HG02642 (cell line): ENCODE measurements at regions not wholly inside any gene's neighbourhood (a gene's known extent, or its start where the extent isn't known, plus 50 kb on each side); places are given as distances from the start of the nearest gene placed in this dataset.

Experiments
- ATAC-seq: cut with Tn5 transposase; IDR thresholded peaks from one replicate; pipeline ENCODE4 v1.9.1; 2021; ENCODE audit warnings: mild to moderate bottlenecking; ENCODE audit not compliant: unreplicated experiment, poor library complexity

DNA sequence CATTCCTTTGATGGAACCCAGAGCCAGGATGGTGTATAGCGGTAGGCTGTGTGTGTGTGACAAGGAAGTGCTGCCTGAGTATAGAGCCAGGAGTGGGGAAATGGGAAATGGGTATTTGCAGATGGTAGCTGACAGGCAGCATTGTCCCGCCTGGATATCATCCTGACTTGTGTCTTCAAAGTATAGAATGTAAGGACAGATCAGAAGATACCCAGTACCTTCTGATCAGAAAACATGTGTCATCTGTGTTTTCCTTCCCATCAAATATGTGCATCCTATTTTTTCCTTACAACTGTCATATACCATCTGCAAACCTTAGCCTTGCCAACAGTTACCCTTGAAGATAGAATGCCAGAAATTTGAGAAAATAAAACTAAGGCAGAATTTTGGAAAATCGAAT lies 146.2 kb upstream of the CBLB start:
- no peak for ATAC-seq

DNA sequence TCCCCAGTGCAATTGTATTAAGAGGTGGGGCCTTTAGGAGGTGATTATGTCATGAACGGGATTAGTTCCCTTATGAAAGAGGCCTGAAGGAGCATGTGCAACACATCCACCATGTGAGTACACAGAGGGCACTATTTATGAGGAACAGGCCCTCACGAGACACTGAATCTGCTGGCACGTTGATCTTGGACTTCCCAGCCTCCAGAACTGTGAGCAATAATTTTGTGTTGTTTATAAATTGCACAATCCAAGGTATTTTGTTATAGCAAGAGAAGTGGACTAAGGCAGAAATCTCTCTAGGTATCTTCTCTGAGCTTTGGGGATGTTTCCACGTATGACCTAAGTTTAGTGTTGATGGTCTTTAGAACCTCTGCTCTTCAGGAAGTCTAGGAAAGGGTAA lies 149.3 kb upstream of the CBLB start:
- ATAC-seq = no peak

DNA sequence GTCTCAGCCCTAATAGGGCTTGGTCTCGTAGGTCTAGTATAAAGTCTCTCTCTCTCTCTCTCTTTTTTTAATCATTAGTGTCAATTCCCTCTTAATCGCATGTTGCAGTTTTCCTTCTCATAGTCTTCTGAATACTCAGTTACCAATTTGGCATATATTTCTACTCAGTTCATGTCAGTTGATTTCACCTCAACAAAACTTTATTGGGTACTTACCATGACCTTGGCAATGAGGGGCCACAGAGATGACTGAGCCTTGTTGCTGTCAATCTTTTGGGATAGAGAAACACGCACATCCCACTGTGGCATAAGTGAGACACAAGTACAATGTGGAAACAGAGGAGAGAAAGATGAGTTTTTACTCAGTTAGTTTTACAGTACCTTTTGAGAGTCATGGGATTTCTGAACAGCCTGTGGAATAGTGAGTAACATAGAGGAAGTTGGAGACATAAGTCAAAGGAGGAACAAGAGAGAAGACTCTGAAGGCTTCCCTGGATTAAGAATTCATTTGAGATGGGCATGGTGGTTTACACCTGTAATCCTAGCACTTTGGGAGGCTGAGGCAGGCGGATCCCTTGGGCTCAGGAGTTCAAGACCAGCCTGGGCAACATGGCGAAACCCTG lies 150.2 kb upstream of the CBLB start:
- ATAC-seq = no peak

DNA sequence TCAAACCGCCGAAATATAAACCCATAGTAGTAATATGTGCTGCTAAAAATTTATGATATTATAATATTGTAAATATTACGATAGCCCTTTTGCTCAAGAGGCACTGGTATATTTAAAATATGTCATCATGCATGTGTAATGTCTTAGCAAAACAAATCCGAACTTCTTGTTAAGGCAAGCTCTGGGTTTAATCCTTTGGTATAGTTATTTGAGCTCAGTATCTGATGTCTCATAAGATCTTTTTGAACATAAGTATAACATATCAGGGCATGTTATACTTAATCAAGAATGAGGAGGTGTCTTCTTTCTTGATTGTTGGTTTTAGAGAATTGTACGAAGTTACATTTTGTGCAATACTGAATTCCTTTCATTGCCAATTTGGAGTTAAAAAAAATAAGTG lies 154.1 kb upstream of the CBLB start:
- no peak for ATAC-seq

DNA sequence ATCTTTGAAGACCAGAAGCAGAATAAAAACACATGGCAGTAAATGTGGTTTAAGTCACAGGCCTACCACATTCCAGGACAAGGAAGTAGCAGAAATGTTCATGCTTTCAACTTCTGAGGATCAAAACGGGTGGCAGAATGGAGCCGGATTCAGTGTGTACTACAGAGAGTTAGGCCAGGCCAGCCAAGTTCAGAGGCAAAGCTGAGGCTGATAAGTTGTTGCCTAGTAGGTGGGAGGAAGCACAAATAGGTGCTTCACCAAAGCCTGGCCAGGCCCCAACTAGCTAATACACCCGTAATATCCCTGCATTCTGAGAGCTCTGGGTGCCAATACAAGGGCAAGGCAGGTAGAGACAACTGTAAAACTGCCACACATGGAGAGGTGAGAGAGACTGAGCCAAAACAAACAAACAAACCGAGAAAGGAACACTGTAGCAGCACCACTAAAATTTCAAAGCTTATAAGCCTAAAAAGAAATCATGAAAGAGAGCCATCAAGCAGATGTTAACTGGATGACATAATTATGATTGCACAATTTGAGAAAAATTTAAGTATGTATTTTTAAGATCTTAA lies 156.4 kb upstream of the CBLB start:
- ATAC-seq = no peak

DNA sequence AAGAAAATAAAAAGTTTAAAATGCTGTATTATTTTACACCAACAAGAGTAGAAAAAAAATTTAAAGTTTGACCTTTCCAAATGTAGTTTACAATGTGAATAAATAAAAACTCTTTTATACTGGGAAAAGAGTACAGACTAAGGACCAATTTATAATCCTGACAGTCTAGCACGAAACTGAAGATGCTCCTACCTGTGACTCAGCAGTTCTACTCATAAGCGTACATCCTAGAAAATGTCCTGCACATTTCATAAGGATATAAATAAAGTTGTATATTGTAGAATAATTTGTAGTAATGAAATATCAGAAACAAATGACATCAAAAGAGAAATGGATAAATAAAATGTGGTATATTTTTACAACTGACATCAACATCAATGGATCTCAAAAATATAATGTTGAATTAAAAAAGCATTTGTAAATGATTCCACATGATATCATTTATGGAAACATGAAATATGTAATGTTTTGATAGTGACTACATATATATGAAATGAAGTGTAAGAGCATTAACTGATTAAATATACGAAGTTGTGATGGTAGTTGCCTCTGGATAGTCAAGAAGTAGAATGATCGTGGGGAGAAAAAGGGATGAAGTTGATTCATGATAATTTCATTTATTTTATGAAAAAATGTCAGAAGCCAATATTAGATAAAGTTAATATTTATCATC lies 161.3 kb upstream of the CBLB start:
- ATAC-seq = no peak

DNA sequence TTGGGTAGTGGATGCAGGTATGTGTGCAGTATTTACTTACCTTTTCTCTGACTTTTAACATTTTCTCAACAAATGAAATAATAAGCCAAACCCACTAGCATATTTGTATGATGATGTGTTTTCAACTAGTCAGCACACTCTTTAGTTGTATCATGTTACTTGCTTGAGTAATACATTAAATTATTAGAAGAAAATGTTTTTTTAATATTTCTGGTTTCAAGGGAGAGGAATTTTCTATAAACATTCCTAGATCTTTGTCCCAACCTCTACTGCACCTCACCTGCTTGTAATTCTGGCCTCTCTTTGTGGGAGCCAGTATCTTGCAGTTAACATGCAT lies 161.8 kb upstream of the CBLB start:
- no peak for ATAC-seq

- no peak for ATAC-seq
Observed at GRCh38 chr3:106032479-106032878, 163.7 kb upstream of the CBLB start.

- ATAC-seq = no peak
Observed at GRCh38 chr3:106033654-106034053, 164.8 kb upstream of the CBLB start.

- no peak for ATAC-seq
Observed at GRCh38 chr3:106034313-106034712, 165.5 kb upstream of the CBLB start.

- ATAC-seq = no peak
Observed at GRCh38 chr3:106035619-106036018, 166.8 kb upstream of the CBLB start.

DNA sequence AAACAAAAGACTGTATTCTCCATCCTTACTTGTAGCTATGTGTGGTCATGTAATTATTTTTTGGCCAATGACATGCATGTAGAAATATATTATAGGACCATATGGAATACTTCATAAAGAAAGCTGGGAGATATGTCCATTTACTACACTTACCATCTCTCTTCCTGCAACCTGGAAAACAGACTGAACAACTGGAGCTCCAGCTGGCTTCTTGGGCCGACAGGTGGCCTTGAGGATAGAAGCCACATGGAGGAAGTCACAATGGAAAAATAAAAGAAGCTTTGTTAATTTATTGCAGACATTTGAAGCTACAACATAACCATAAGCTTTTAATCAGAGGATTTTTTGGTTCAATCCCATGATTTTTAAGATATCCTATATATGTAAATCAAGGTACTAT lies 167.9 kb upstream of the CBLB start:
- no peak for ATAC-seq

DNA sequence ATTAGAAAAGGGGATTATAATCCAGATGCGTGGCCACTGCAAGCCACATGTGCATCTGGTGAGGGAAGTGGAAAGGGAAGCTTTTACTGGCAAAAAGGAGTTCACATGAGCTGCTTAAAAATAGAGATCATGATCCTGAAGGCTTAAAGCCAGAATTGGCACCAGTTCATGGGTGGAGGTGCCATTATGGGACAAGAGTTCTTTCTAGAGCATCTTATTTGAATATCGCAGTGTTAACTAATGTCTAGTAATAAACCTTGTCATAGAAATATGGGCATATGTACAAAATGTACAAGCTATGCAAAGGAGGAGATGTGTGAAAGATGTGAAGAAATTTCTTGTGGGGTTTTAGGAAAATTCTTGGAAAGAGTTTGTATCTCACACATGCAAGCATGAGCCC lies 178.4 kb upstream of the CBLB start:
- no peak for ATAC-seq

- no peak for ATAC-seq
Observed at GRCh38 chr3:106048946-106049481, 180.2 kb upstream of the CBLB start.

GRCh38 chr3:106049821-106050220 lies 181.0 kb upstream of the CBLB start:
- ATAC-seq = no peak

DNA sequence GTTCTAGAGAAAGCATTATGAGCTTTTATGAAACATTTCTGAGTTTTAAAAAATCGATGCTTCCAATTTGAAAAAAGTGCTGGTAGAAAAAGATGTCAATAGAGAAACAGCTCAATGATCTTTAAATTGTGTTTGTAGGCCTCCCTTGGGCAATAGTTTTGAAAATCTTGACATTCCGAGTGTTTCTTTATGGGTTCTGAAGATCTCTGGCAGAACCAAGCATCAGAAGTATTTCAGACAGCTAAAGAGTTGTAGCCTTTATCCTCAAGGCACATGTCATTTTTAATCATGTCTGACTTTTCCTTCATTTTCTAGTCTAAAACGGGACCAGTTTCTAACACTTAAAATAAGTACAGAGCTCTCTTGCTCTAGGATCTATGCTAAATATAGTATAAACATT lies 188.1 kb upstream of the CBLB start:
- no peak for ATAC-seq

DNA sequence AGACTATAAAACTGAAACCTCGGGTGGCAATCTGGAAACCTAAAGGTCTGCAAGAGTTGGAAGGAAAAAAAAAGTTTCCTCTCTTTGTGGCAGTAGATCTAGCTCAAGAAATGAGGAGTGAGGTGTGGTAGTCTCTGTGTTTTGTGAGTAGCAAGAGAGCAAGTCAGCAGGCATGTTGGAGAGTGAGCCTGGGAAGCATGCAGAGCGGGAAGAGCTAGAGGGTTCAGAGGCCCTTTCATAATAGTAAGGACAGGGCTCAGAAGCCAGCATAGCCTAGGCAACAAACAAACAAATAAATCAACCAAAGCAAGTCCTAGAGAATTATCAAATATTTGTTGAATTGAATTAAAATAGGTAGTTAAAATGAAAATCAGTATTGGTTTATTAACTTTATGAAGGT lies 189.7 kb upstream of the CBLB start:
- ATAC-seq = no peak

GRCh38 chr3:106059953-106060517 lies 191.2 kb upstream of the CBLB start:
- no peak for ATAC-seq

DNA sequence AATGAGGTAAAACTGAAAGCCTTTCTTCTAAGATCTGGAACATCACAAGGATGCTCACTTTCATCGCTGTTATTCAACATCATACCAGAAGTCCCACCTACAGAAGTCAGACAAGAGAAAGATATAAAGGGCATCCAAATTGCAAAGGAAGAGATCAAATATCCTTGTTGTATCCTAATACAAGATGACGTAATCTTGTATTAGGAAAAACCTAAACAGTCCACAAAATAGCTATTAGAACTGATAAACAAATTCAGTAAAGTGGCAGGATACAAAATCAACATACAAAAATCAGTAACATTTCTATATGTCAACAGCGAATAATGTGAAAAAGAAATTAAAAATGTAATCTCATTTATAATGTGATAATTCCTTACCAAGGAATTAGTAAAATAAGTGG lies 195.1 kb upstream of the CBLB start:
- no peak for ATAC-seq

GRCh38 chr3:106065831-106066230 lies 197.0 kb upstream of the CBLB start:
- no peak for ATAC-seq

GRCh38 chr3:106067711-106068110 lies 198.9 kb upstream of the CBLB start:
- ATAC-seq = peak; percentile 77

GRCh38 chr3:106068381-106068780 lies 199.6 kb upstream of the CBLB start:
- ATAC-seq = no peak
